ENCODE measurements at regions not wholly inside any gene's neighbourhood (a gene's known extent, or its start where the extent isn't known, plus 50 kb on each side); places are given as distances from the start of the nearest gene placed in this dataset.
"Not testable (repeated sequence)": the region's sequence is repeated elsewhere in the genome, so short reads cannot be mapped to it uniquely, and the experiment has no call there.

- H3K4me1 ChIP-seq (ENCODE audit: control insufficient read depth, extremely low read depth, insufficient read depth, low read length) = no peaks in the 10 kb centered on the region
- no peaks in the 10 kb centered on the region for H3K9me3 ChIP-seq (ENCODE audit: control insufficient read depth, insufficient read depth, low read depth, low read length)
- DNase-seq (ENCODE audit: low read depth in 2 of 2) = no peak
- no peak overlapping the region for H2AFZ ChIP-seq (ENCODE audit: low read length)
- H3K9ac ChIP-seq (ENCODE audit: insufficient read depth, low read length) = no peak overlapping the region
- no peaks in the 10 kb centered on the region for H3K27me3 ChIP-seq (ENCODE audit: control insufficient read depth, insufficient read depth, low read length)
- H3K79me2 ChIP-seq (ENCODE audit: control insufficient read depth, insufficient read depth, low read length) = no peaks in the 10 kb centered on the region
- no peak overlapping the region for H3K4me2 ChIP-seq (ENCODE audit: extremely low read depth, insufficient read depth, low read length)
- no peak overlapping the region for H3K4me3 ChIP-seq (replicated peaks in 1 of 4; ENCODE audit: control extremely low read depth in 1 of 4, insufficient read depth in 1 of 4, low read depth in 3 of 4, low read length in 4 of 4)
- TF ChIP-seq CTCF (conservative IDR thresholded peaks at IDR 0.05 in 1 of 2, IDR thresholded peaks at IDR 0.05 in 1 of 2; ENCODE audit: low read depth in 1 of 2, low read length in 2 of 2) (no peak), EZH2 (IDR thresholded peaks at IDR 0.05; ENCODE audit: low read length, missing control alignments) (no peak)
- H3K36me3 ChIP-seq (ENCODE audit: control insufficient read depth, insufficient read depth, low read length) = no peaks in the 10 kb centered on the region
- no peak overlapping the region for H3K27ac ChIP-seq (ENCODE audit: insufficient read depth, low read length)
- H4K20me1 ChIP-seq (ENCODE audit: control insufficient read depth, extremely low read depth, insufficient read depth, low read length) = no peaks in the 10 kb centered on the region
Measured at GRCh38 chr13:40052954-40053353, 397.5 kb downstream of the COG6 start.

DNA sequence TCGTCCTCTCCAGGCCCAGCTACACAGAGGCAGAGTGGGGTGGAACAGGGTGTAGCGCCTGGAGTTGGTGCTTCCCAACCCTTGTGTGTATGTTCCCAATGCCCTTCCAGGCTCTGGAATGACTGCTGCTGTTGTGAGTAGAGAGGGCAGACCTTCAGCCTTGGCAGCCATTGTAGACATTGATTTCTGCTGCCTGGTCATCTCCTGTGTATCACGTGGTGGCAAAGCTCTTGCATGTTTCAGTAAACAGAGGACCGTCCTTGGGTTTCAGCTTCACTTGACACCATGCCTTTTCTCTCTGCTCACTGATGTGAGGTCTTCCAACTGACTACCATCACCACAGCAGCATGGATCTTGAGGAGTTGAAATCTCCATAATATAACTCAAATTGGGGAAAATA lies 397.9 kb downstream of the COG6 start:
- Histone ChIP-seq H3K9ac (ENCODE audit: insufficient read depth, low read length) (no peak overlapping the region), H3K27me3 (ENCODE audit: control insufficient read depth, insufficient read depth, low read length) (no peaks in the 10 kb centered on the region), H3K4me3 (replicated peaks in 1 of 4; ENCODE audit: control extremely low read depth in 1 of 4, insufficient read depth in 1 of 4, low read depth in 3 of 4, low read length in 4 of 4) (no peak overlapping the region), H3K79me2 (ENCODE audit: control insufficient read depth, insufficient read depth, low read length) (no peaks in the 10 kb centered on the region), H3K27ac (ENCODE audit: insufficient read depth, low read length) (no peak overlapping the region), H3K9me3 (ENCODE audit: control insufficient read depth, insufficient read depth, low read depth, low read length) (no peaks in the 10 kb centered on the region), H2AFZ (ENCODE audit: low read length) (no peak overlapping the region), H4K20me1 (ENCODE audit: control insufficient read depth, extremely low read depth, insufficient read depth, low read length) (no peaks in the 10 kb centered on the region), H3K4me2 (ENCODE audit: extremely low read depth, insufficient read depth, low read length) (no peak overlapping the region), H3K36me3 (ENCODE audit: control insufficient read depth, insufficient read depth, low read length) (no peaks in the 10 kb centered on the region), H3K4me1 (ENCODE audit: control insufficient read depth, extremely low read depth, insufficient read depth, low read length) (no peaks in the 10 kb centered on the region)
- no peak for TF ChIP-seq EZH2 (IDR thresholded peaks at IDR 0.05; ENCODE audit: low read length, missing control alignments)
- no peak for TF ChIP-seq CTCF (conservative IDR thresholded peaks at IDR 0.05 in 1 of 2, IDR thresholded peaks at IDR 0.05 in 1 of 2; ENCODE audit: low read depth in 1 of 2, low read length in 2 of 2)
- DNase-seq (ENCODE audit: low read depth in 2 of 2) = no peak

GRCh38 chr13:40054422-40054821 lies 399.0 kb downstream of the COG6 start:
- not testable (repeated sequence) for H3K9me3 ChIP-seq (ENCODE audit: control insufficient read depth, insufficient read depth, low read depth, low read length); H4K20me1 ChIP-seq (ENCODE audit: control insufficient read depth, extremely low read depth, insufficient read depth, low read length); H3K36me3 ChIP-seq (ENCODE audit: control insufficient read depth, insufficient read depth, low read length); H3K4me3 ChIP-seq (replicated peaks in 1 of 4; ENCODE audit: control extremely low read depth in 1 of 4, insufficient read depth in 1 of 4, low read depth in 3 of 4, low read length in 4 of 4); H3K9ac ChIP-seq (ENCODE audit: insufficient read depth, low read length); H3K4me2 ChIP-seq (ENCODE audit: extremely low read depth, insufficient read depth, low read length); H2AFZ ChIP-seq (ENCODE audit: low read length); H3K4me1 ChIP-seq (ENCODE audit: control insufficient read depth, extremely low read depth, insufficient read depth, low read length); DNase-seq (ENCODE audit: low read depth in 2 of 2); H3K27me3 ChIP-seq (ENCODE audit: control insufficient read depth, insufficient read depth, low read length); H3K79me2 ChIP-seq (ENCODE audit: control insufficient read depth, insufficient read depth, low read length); H3K27ac ChIP-seq (ENCODE audit: insufficient read depth, low read length)

Data from fibroblast of lung (primary cell).